ENCODE measurements at regions not wholly inside any gene's neighbourhood (a gene's known extent, or its start where the extent isn't known, plus 50 kb on each side); places are given as distances from the start of the nearest gene placed in this dataset.

DNA sequence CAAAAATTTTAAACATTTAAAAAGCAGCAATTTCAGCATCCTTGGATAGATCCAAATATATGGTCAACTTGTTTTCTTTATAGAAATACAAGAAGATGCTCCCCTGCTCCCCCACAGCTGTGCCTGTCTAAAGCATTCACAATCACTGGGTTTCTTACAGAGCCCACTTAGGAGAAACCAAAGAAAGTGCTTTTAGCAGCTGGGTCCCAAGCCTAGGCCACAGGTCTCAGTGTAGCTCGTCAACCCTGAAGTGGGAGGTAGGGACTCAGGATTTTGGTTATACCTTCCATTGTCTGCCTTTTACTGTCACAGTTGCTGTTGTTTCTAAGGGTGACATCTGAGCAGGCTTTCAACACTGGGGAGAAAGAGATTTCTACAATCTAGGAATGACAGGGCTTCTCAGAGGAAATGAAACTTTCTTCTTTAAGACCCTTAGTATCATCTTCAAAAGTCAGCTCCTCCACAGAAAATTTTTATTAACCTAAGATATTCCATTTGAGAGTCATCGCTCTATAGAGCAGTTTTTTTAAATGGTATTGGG lies 199.3 kb upstream of the CMC1 start:
- no peak overlapping the region for H3K4me2 ChIP-seq (ENCODE audit: low read length, poor library complexity, severe bottlenecking)
- no peak overlapping the region for H2BK5ac ChIP-seq (ENCODE audit: low read depth, low read length, poor library complexity, severe bottlenecking)
- H2BK120ac ChIP-seq (ENCODE audit: low read depth, low read length), result no peak overlapping the region
- no peak overlapping the region for H3K27ac ChIP-seq (ENCODE audit: low read length, poor library complexity, severe bottlenecking)
- no peak overlapping the region for H3K18ac ChIP-seq (ENCODE audit: low read depth in 1 of 2, low read length in 2 of 2)
- no peak overlapping the region for H3K4ac ChIP-seq (ENCODE audit: low read depth in 1 of 2, low read length in 2 of 2)
- 5% methylated on average over 1 of the region's 2 CpGs for WGBS
- H2AK5ac ChIP-seq (ENCODE audit: low read length, severe bottlenecking), result no peak overlapping the region
- H2BK15ac ChIP-seq (ENCODE audit: low read depth, poor library complexity, severe bottlenecking), result no peak overlapping the region
- no peak overlapping the region for H4K91ac ChIP-seq (ENCODE audit: low read length)
- H2BK12ac ChIP-seq (ENCODE audit: low read length in 2 of 2), result no peak overlapping the region
- no peak for DNase-seq
- H3K14ac ChIP-seq (ENCODE audit: low read length in 2 of 2), result no peak overlapping the region
- no peaks in the 10 kb centered on the region for H3K79me1 ChIP-seq (replicated peaks; ENCODE audit: low read length, poor library complexity, severe bottlenecking)
- no peak overlapping the region for H3K23ac ChIP-seq (ENCODE audit: low read length in 2 of 2)
- no peak overlapping the region for H3K4me3 ChIP-seq (ENCODE audit: insufficient read depth in 1 of 2, low read depth in 1 of 2, low read length in 2 of 2)
- H4K8ac ChIP-seq (ENCODE audit: low read length), result no peak overlapping the region
- no peaks in the 10 kb centered on the region for H3K4me1 ChIP-seq (ENCODE audit: control insufficient read depth, insufficient read depth, low read depth, low read length)
- H2AFZ ChIP-seq (ENCODE audit: low read depth, low read length), result no peak overlapping the region
- H3K27me3 ChIP-seq (ENCODE audit: control insufficient read depth in 1 of 2, insufficient read depth in 1 of 2, low read length in 2 of 2), result peaks cover 0 to under 1% of the 10 kb centered on the region in 2 experiments
- no peaks in the 10 kb centered on the region for H3K9me3 ChIP-seq (ENCODE audit: control insufficient read depth, low read length)
- H3K9ac ChIP-seq (ENCODE audit: low read length), result no peak overlapping the region
- no peaks in the 10 kb centered on the region for H3K36me3 ChIP-seq (ENCODE audit: control insufficient read depth in 1 of 2, insufficient read depth in 2 of 2, low read depth in 1 of 2, low read length in 2 of 2)

DNA sequence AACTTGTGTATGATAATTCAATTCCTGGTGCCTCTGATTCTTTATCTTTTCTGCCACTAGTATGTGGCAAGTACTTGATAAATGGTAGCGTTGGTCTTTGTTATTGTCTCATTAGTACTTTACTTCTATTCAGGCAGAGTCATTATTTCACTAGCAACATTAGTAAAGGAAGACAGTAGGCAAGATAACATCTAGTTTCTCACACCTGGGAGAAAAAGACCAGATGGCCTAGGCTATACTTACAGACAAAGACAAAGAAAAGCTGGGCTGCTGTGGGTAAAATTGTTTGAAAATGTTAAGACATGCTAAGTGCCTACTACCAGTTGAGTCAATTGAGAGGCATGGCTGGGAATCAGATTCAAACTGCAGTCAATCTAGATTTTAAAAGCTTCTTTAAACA lies 198.7 kb upstream of the CMC1 start:
- Histone ChIP-seq H3K23ac (ENCODE audit: low read length in 2 of 2) (no peak overlapping the region), H3K79me1 (replicated peaks; ENCODE audit: low read length, poor library complexity, severe bottlenecking) (no peaks in the 10 kb centered on the region), H3K27me3 (ENCODE audit: control insufficient read depth in 1 of 2, insufficient read depth in 1 of 2, low read length in 2 of 2) (no peaks in the 10 kb centered on the region), H3K4ac (ENCODE audit: low read depth in 1 of 2, low read length in 2 of 2) (no peak overlapping the region), H3K18ac (ENCODE audit: low read depth in 1 of 2, low read length in 2 of 2) (no peak overlapping the region), H3K4me2 (ENCODE audit: low read length, poor library complexity, severe bottlenecking) (no peak overlapping the region), H2BK12ac (ENCODE audit: low read length in 2 of 2) (no peak overlapping the region), H3K27ac (ENCODE audit: low read length, poor library complexity, severe bottlenecking) (no peak overlapping the region), H2BK5ac (ENCODE audit: low read depth, low read length, poor library complexity, severe bottlenecking) (no peak overlapping the region), H2AFZ (ENCODE audit: low read depth, low read length) (no peak overlapping the region), H3K14ac (ENCODE audit: low read length in 2 of 2) (no peak overlapping the region), H2BK15ac (ENCODE audit: low read depth, poor library complexity, severe bottlenecking) (no peak overlapping the region), H3K9me3 (ENCODE audit: control insufficient read depth, low read length) (no peaks in the 10 kb centered on the region), H3K36me3 (ENCODE audit: control insufficient read depth in 1 of 2, insufficient read depth in 2 of 2, low read depth in 1 of 2, low read length in 2 of 2) (no peaks in the 10 kb centered on the region), H2BK120ac (ENCODE audit: low read depth, low read length) (no peak overlapping the region), H2AK5ac (ENCODE audit: low read length, severe bottlenecking) (no peak overlapping the region), H4K8ac (ENCODE audit: low read length) (no peak overlapping the region), H3K4me3 (ENCODE audit: insufficient read depth in 1 of 2, low read depth in 1 of 2, low read length in 2 of 2) (no peak overlapping the region), H4K91ac (ENCODE audit: low read length) (no peak overlapping the region), H3K4me1 (ENCODE audit: control insufficient read depth, insufficient read depth, low read depth, low read length) (no peaks in the 10 kb centered on the region), H3K9ac (ENCODE audit: low read length) (no peak overlapping the region)
- no CpG with 5 or more reads among the region's 1 CpG for WGBS
- no peak for DNase-seq

DNA sequence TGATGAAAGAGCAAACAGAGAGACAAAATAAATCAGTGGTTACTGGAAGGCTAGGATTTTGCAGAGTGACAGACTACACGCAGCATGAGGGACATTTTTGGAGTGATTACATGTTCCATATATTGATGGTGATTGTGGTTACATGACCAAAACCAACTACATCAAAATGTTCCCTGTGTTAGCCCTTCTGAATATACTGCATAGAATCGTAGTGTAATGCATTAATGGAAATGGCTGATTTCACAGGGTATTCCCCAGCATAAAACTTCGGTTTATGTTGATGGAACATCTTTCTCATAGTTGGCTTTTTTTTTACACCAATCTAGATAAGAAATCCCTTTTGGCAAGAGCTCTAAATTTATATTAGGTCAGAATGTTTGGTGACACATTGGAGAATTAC lies 191.3 kb upstream of the CMC1 start:
- no peaks in the 10 kb centered on the region for H3K27me3 ChIP-seq (ENCODE audit: control insufficient read depth in 1 of 2, insufficient read depth in 1 of 2, low read length in 2 of 2)
- H3K27ac ChIP-seq (ENCODE audit: low read length, poor library complexity, severe bottlenecking), result no peak overlapping the region
- H3K14ac ChIP-seq (ENCODE audit: low read length in 2 of 2), result no peak overlapping the region
- no peaks in the 10 kb centered on the region for H3K79me1 ChIP-seq (replicated peaks; ENCODE audit: low read length, poor library complexity, severe bottlenecking)
- H3K9me3 ChIP-seq (ENCODE audit: control insufficient read depth, low read length), result no peaks in the 10 kb centered on the region
- H3K4me3 ChIP-seq (ENCODE audit: insufficient read depth in 1 of 2, low read depth in 1 of 2, low read length in 2 of 2), result no peak overlapping the region
- H2BK15ac ChIP-seq (ENCODE audit: low read depth, poor library complexity, severe bottlenecking), result no peak overlapping the region
- no peak overlapping the region for H2BK12ac ChIP-seq (ENCODE audit: low read length in 2 of 2)
- H3K4me1 ChIP-seq (ENCODE audit: control insufficient read depth, insufficient read depth, low read depth, low read length), result no peaks in the 10 kb centered on the region
- no peak overlapping the region for H3K4me2 ChIP-seq (ENCODE audit: low read length, poor library complexity, severe bottlenecking)
- H4K91ac ChIP-seq (ENCODE audit: low read length), result no peak overlapping the region
- H3K9ac ChIP-seq (ENCODE audit: low read length), result no peak overlapping the region
- no peak overlapping the region for H3K4ac ChIP-seq (ENCODE audit: low read depth in 1 of 2, low read length in 2 of 2)
- DNase-seq, result no peak
- H3K18ac ChIP-seq (ENCODE audit: low read depth in 1 of 2, low read length in 2 of 2), result no peak overlapping the region
- H2AFZ ChIP-seq (ENCODE audit: low read depth, low read length), result no peak overlapping the region
- H3K23ac ChIP-seq (ENCODE audit: low read length in 2 of 2), result no peak overlapping the region
- no peak overlapping the region for H4K8ac ChIP-seq (ENCODE audit: low read length)
- H2AK5ac ChIP-seq (ENCODE audit: low read length, severe bottlenecking), result no peak overlapping the region
- H2BK5ac ChIP-seq (ENCODE audit: low read depth, low read length, poor library complexity, severe bottlenecking), result no peak overlapping the region
- 80% methylated on average over 1 of the region's 3 CpGs for WGBS
- no peaks in the 10 kb centered on the region for H3K36me3 ChIP-seq (ENCODE audit: control insufficient read depth in 1 of 2, insufficient read depth in 2 of 2, low read depth in 1 of 2, low read length in 2 of 2)
- no peak overlapping the region for H2BK120ac ChIP-seq (ENCODE audit: low read depth, low read length)

DNA sequence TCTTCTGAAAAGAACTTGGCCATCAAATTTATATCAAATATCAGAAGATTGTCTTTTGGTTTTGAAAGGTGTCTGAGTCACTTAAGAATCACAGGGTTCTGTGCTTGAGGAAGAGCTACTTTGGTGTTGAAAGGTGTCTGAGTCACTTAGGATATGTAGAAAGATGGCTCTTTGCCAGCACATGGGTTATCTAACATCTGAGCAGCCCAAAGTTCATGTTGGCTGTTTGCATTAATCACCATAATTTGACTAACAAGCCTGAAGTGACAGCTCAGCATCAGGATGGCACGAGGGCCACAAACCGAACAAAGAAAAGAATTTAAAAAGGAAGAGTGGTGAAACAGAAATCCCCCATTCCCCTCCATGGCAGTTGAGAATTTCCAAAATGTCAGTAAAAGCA lies 190.5 kb upstream of the CMC1 start:
- Histone ChIP-seq H3K27me3 (ENCODE audit: control insufficient read depth in 1 of 2, insufficient read depth in 1 of 2, low read length in 2 of 2) (no peaks in the 10 kb centered on the region), H3K4me2 (ENCODE audit: low read length, poor library complexity, severe bottlenecking) (no peak overlapping the region), H3K4me1 (ENCODE audit: control insufficient read depth, insufficient read depth, low read depth, low read length) (no peaks in the 10 kb centered on the region), H4K8ac (ENCODE audit: low read length) (no peak overlapping the region), H3K27ac (ENCODE audit: low read length, poor library complexity, severe bottlenecking) (no peak overlapping the region), H3K9ac (ENCODE audit: low read length) (no peak overlapping the region), H4K91ac (ENCODE audit: low read length) (no peak overlapping the region), H3K14ac (ENCODE audit: low read length in 2 of 2) (no peak overlapping the region), H2BK12ac (ENCODE audit: low read length in 2 of 2) (no peak overlapping the region), H3K18ac (ENCODE audit: low read depth in 1 of 2, low read length in 2 of 2) (no peak overlapping the region), H2BK120ac (ENCODE audit: low read depth, low read length) (no peak overlapping the region), H2AK5ac (ENCODE audit: low read length, severe bottlenecking) (no peak overlapping the region), H3K23ac (ENCODE audit: low read length in 2 of 2) (no peak overlapping the region), H2BK5ac (ENCODE audit: low read depth, low read length, poor library complexity, severe bottlenecking) (no peak overlapping the region), H3K79me1 (replicated peaks; ENCODE audit: low read length, poor library complexity, severe bottlenecking) (no peaks in the 10 kb centered on the region), H3K9me3 (ENCODE audit: control insufficient read depth, low read length) (no peaks in the 10 kb centered on the region), H2AFZ (ENCODE audit: low read depth, low read length) (no peak overlapping the region), H3K4me3 (ENCODE audit: insufficient read depth in 1 of 2, low read depth in 1 of 2, low read length in 2 of 2) (no peak overlapping the region), H3K36me3 (ENCODE audit: control insufficient read depth in 1 of 2, insufficient read depth in 2 of 2, low read depth in 1 of 2, low read length in 2 of 2) (no peaks in the 10 kb centered on the region), H2BK15ac (ENCODE audit: low read depth, poor library complexity, severe bottlenecking) (no peak overlapping the region), H3K4ac (ENCODE audit: low read depth in 1 of 2, low read length in 2 of 2) (no peak overlapping the region)
- 90% methylated on average over 2 of the region's 2 CpGs for WGBS
- DNase-seq, result no peak
